ENCODE measurements at regions not wholly inside any gene's neighbourhood (a gene's known extent, or its start where the extent isn't known, plus 50 kb on each side); places are given as distances from the start of the nearest gene placed in this dataset.

DNA sequence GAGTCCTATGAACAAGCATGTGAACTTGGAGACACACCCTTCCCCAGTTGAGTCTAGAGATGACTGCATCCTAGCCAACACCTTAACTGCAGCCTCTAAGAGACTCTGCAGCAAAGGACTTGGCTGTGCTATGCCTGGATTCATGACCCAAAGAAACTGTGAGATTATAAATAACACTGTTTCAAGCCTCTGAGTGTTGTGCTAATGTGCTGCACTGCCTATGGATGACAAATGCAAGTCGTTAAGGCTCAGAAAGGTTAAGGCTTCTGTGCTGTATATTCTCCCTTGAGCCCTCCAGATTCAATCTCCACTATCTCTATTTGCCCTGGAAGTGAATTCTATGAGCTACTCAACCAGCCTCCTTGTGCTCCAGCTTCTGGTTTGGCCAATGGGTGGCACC, 116.5 kb upstream of the CBLN4 start (continued):
- no peak for TF ChIP-seq ZNF462 (CRISPR knock-in tag; IDR thresholded peaks at IDR 0.05)
- TF ChIP-seq, protein P1, sequence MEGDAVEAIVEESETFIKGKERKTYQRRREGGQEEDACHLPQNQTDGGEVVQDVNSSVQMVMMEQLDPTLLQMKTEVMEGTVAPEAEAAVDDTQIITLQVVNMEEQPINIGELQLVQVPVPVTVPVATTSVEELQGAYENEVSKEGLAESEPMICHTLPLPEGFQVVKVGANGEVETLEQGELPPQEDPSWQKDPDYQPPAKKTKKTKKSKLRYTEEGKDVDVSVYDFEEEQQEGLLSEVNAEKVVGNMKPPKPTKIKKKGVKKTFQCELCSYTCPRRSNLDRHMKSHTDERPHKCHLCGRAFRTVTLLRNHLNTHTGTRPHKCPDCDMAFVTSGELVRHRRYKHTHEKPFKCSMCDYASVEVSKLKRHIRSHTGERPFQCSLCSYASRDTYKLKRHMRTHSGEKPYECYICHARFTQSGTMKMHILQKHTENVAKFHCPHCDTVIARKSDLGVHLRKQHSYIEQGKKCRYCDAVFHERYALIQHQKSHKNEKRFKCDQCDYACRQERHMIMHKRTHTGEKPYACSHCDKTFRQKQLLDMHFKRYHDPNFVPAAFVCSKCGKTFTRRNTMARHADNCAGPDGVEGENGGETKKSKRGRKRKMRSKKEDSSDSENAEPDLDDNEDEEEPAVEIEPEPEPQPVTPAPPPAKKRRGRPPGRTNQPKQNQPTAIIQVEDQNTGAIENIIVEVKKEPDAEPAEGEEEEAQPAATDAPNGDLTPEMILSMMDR (conservative IDR thresholded peaks at IDR 0.05; ENCODE audit: low read depth in 2 of 2) = no peak
- no peak for TF ChIP-seq STAT1 (IDR thresholded peaks at IDR 0.05; ENCODE audit: unreplicated experiment)
- no peak for TF ChIP-seq REST (IDR thresholded peaks at IDR 0.05; ENCODE audit: unreplicated experiment)
- TF ChIP-seq POLR2AphosphoS5 (IDR thresholded peaks at IDR 0.05; ENCODE audit: low read depth) = no peak
- no peak for TF ChIP-seq ZNF114 (CRISPR knock-in tag; IDR thresholded peaks at IDR 0.05)

All from GM23338 (cell line).